ENCODE measurements at regions not wholly inside any gene's neighbourhood (a gene's known extent, or its start where the extent isn't known, plus 50 kb on each side); places are given as distances from the start of the nearest gene placed in this dataset.

DNA sequence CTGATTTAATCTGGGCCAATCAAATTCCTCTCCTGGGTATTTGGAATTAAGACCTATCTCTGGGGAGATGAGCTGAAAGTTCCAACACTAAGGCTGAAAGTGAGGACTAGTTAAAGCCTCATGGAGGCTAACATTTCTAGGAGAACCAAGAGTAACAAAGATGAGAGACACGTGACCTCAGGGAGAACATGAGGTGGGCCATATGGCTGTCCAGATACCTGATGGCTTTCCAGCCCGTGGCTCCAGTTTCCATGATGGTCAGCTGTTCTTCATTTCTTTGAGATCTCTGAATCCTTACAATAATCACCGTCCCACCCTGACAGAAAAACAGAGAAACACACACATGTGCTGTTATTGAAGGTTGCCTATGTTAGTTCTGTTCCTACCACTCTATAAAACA is 66.1 kb downstream of the LEPR start:
- DNase-seq (ENCODE audit: low read depth), result no peak

- no peak for DNase-seq (ENCODE audit: low read depth)
Measured at GRCh38 chr1:65489481-65489880, 69.0 kb downstream of the LEPR start.

- no peak for DNase-seq (ENCODE audit: low read depth)
Measured at GRCh38 chr1:65490231-65491009, 70.0 kb downstream of the LEPR start.

GRCh38 chr1:65491472-65491871 is 71.0 kb downstream of the LEPR start:
- DNase-seq (ENCODE audit: low read depth), result no peak

DNA sequence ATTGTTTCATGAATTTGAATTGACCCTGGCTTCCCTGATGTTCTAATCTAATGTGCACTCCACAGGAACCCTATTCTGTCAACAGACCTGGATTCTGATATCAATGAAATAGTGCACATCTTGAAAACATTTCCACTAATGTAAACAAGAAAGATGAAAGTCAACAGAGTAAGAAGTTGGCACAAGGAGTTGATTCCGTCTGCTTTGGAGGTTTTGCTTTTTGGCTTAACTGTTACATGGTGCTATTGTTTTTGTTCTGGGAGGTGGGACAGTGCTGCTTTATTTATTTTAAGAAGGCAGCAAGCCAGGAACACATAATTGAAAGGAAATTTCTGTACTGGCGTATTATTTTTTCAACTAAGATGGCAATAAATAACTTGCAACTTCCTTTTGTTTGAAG is 73.3 kb downstream of the LEPR start:
- no peak for DNase-seq (ENCODE audit: low read depth)

GRCh38 chr1:65494671-65495070 is 74.2 kb downstream of the LEPR start:
- DNase-seq (ENCODE audit: low read depth), result no peak

- DNase-seq (ENCODE audit: low read depth), result no peak
Measured at GRCh38 chr1:65495137-65495536, 74.7 kb downstream of the LEPR start.

DNA sequence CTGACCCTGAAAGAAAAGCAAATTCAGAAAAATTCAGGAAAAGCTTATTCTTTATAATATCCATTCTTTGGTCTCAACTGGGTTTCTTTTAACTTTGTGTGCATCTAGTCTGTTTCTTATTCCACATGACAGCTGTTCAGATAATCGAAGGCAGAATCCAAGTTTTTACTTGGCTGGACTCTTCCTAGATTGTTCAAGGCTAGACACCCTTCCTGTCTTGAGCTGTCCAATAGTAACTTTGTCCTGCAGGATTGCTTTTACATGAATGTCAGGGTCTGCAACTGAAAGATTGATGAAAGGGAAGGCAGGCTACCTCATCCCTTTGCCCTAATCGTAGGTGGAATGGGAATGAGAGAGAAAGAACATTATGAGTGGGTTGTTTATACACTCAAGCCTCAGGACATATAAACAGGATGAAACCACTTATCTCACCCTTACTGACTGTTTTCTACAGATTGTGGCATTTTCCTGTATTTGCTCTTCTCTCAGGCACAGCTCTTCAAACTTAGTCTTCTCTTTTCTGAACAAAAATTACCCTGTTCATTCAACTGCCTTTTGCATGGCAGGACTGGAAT is 76.9 kb downstream of the LEPR start:
- no peak for DNase-seq (ENCODE audit: low read depth)

- DNase-seq (ENCODE audit: low read depth), result no peak
Measured at GRCh38 chr1:65503427-65503826, 83.0 kb downstream of the LEPR start.

DNA sequence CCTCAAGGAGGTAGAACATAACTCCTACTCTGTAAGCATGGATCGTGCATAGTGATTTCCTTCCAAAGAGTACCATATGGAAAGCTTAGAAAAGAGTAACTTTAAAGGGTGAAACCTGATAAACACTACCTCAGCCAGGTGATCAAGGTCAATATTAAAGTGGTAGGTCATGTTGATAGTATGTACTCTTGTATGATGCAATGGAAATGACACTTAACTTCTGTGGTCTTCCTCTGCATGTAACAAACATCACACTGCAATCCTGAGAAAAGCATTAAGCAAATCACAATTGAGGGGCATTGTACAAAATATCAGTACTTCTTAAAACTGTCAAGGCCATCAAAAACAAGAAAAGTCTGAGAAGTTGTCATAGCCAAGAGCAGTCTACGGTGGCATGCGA is 83.8 kb downstream of the LEPR start:
- no peak for DNase-seq (ENCODE audit: low read depth)

DNA sequence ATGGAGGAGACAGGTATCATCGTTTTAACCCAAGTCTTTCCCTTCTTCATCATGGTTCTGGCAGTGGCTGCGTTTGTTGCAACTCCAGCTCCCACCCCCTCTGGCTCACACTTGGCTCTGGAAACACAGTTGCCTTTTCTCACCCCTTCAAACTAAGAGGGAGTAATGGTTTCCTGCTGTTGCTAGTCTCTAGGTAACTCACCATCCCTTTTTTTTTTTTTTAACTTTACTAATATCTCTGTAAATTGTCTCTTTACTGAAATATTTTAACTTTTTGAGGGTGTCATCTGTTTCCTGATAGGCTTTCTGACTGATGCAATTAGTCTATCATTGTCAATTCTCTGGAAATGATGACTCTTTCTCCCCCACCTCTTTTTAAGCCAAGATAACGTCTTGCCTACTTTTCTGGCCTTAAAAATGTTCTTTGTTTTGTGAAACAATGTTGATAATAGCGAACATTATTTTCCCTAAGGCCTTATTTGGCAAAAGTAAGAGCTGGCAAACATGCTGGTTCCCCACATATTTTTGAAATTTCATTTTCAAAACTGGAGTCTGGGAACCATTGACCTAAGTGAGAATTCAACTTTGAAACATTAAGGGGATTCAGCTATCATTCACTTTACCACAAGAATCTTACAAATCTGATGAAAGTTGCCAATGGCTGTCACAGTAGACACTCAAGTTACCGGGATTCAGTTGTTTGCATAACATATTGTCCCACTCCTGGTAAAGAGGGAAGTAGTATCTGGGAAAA is 85.3 kb downstream of the LEPR start:
- no peak for DNase-seq (ENCODE audit: low read depth)

- DNase-seq (ENCODE audit: low read depth), result no peak
Measured at GRCh38 chr1:65508051-65508450, 87.6 kb downstream of the LEPR start.

- no peak for DNase-seq (ENCODE audit: low read depth)
Measured at GRCh38 chr1:65509912-65510680, 89.6 kb downstream of the LEPR start.

- no peak for DNase-seq (ENCODE audit: low read depth)
Measured at GRCh38 chr1:65510961-65511360, 90.5 kb downstream of the LEPR start.

DNA sequence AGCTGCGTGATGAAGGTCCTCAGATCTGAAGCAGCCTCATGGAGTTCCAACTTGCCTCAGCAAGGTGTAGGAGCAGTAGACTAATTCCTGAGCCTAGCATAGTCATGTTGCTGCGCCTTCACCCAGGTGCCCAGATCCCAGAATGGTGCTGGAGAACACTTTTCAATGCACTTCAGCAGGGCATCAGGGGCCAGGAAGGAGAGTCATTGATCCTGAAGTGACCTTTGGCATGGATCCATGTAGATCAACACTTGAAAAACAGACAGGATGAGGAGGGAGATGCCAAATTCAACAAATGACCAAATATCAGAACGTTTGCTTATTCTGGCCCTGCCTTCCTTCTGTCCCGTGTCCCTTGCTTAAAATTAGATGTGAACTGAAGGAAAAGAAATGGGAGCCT is 91.9 kb downstream of the LEPR start:
- no peak for DNase-seq (ENCODE audit: low read depth)

GRCh38 chr1:65512967-65513780 is 92.7 kb downstream of the LEPR start:
- DNase-seq (ENCODE audit: low read depth), result no peak

DNA sequence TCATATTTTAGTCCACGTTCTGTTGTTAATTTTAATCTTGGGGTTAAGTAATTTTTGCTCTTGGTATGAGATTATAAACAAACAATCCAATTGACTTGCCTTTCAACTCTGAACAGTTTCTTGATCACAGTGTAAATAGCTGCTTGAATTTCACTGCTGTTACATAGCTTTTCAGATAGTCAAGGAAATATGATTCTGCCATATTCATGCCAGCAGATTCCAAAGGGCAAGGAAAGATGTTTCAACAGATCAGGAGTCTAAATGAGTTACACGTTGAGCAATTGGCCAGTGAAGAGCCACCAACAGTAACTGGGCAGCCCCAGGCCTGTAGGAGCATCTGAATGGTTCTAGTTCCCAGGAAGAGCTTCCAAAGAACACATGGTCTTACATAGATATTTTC is 93.6 kb downstream of the LEPR start:
- DNase-seq (ENCODE audit: low read depth), result no peak

DNA sequence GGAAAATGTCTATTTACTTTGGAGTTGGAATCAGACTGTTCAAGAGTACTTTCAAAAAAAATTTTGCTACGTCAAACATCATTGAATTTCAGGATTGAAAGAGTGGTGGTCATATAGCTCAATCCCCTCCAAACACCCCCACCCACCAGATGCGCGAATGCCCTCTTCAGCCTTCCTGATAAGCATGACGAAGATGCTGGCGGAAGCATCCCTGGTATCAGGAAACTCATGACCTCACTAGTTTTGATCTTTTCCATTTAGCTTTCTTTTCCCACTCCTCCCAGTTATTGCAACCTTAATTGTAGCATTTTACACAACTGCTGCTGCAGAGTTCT is 104.4 kb downstream of the LEPR start:
- no peak for DNase-seq (ENCODE audit: low read depth)

DNA sequence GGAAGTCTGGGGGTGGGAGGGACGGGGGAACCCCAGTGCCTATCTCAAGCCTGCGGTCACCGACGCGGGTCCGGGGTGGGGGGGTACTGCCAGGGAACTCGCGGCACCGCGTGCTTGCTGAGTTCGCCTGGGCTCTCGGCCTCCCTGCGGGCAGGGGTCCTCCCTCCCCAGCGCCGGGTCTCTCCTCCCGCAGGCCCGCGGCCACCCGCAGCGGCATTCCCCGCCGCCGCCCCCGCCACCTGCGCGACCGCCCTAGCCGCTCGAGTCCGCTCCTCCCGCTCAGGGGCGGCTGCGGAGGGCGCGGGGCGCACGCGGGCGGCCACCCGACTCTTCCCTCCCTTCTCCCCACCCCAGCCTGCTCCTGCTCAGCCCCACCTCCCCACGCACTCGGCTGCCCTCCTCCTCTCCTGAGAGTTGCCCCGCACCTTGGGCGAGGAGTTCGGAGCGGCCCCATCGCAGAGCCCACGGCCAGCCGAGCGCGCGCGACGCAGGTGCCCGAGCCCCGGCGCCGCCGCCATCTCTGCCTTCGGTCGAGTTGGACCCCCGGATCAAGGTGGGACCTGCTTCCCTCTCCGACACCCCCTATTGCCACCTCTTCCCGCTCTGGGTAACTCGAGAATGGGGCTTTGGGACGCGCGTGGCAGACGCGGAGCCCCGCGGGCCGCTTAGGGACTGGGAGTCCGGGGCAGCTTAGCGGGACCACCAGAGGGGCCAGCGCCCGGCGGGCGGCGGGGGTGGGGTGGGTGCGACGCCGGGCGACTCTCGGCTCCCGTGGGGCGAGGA is 105.0 kb downstream of the LEPR start:
- DNase-seq (ENCODE audit: low read depth), result no peak

- no peak for DNase-seq (ENCODE audit: low read depth)
Measured at GRCh38 chr1:65526049-65526556, 105.6 kb downstream of the LEPR start.

DNA sequence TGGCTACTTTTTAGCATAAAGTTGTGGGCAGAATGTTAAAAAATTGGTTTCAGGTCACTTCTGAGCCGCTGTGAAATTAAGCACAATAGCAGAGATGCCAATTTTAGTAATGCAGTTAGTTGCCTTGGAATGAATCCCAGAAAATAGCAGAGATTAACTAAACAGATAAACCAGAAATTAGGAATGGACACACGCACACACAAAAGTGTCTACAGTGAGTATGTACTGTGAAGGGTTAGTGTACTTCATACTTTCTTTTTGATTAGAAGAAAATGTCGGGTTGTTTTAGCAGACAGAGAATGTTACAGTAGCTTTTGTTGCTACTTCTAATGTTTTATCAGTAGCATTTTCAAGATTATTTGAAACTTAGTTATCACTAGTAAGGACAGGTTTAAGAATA is 106.7 kb downstream of the LEPR start:
- no peak for DNase-seq (ENCODE audit: low read depth)

Measured in activated gamma-delta T cell treated with anti-CD3 and anti-CD28 coated beads, Interleukin-2, amount 50 U/mL, for 16 hours (primary cell).